ENCODE measurements at regions not wholly inside any gene's neighbourhood (a gene's known extent, or its start where the extent isn't known, plus 50 kb on each side); places are given as distances from the start of the nearest gene placed in this dataset.

GRCh38 chr7:155402941-155403340 lies 55.0 kb upstream of the EN2 start:
- Histone ChIP-seq H2AK5ac (ENCODE audit: low read depth, low read length) (no peak overlapping the region), H2BK15ac (ENCODE audit: low read length) (no peak overlapping the region), H3K4ac (replicated peaks; ENCODE audit: insufficient read length, low read depth, low read length) (no peak overlapping the region), H3K4me1 (replicated peaks in 1 of 4; ENCODE audit: control insufficient read depth in 3 of 4, insufficient read depth in 4 of 4, low read length in 3 of 4) (no peaks in the 10 kb centered on the region; a peak in 1 of 7 replicates), H4K5ac (ENCODE audit: insufficient read length, low read depth, low read length) (no peak overlapping the region), H3K27ac (ENCODE audit: low read depth, low read length) (no peak overlapping the region), H3K79me2 (ENCODE audit: control insufficient read depth in 1 of 2, insufficient read depth in 2 of 2, low read length in 2 of 2) (no peaks in the 10 kb centered on the region), H2BK120ac (replicated peaks; ENCODE audit: low read depth, low read length) (no peak overlapping the region), H3K9me3 (ENCODE audit: insufficient read depth in 2 of 2, low read depth in 1 of 2, low read length in 1 of 2) (peaks cover 5 to 11% of the 10 kb centered on the region in 2 experiments; a peak in 1 of 4 replicates), H3K14ac (ENCODE audit: insufficient read length) (no peak overlapping the region), H3K4me2 (ENCODE audit: insufficient read depth in 1 of 2, low read depth in 2 of 2, low read length in 2 of 2) (no peak overlapping the region), H2BK20ac (ENCODE audit: low read length) (no peak overlapping the region), H4K91ac (replicated peaks; ENCODE audit: insufficient read length, low read length) (no peak overlapping the region), H3K23ac (ENCODE audit: insufficient read length) (no peak overlapping the region), H3K36me3 (ENCODE audit: control insufficient read depth in 2 of 4, insufficient read depth in 4 of 4, low read length in 3 of 4) (no peaks in the 10 kb centered on the region), H3K27me3 (replicated peaks in 1 of 4; ENCODE audit: control insufficient read depth in 3 of 4, extremely low read depth in 1 of 4, insufficient read depth in 3 of 4, low read length in 3 of 4) (no peaks in the 10 kb centered on the region), H3K18ac (ENCODE audit: extremely low read depth, low read length) (no peak overlapping the region), H3K56ac (replicated peaks; ENCODE audit: insufficient read length, low read depth, low read length) (no peak overlapping the region), H2BK12ac (ENCODE audit: low read depth, low read length) (no peak overlapping the region), H4K20me1 (replicated peaks in 1 of 2; ENCODE audit: control insufficient read depth in 1 of 2, insufficient read depth in 2 of 2, low read length in 2 of 2) (peaks cover 0 to 2% of the 10 kb centered on the region in 2 experiments), H4K8ac (ENCODE audit: extremely low read depth, insufficient read depth, low read length) (no peak overlapping the region), H3K9ac (replicated peaks in 1 of 4; ENCODE audit: extremely low read depth in 1 of 4, low read depth in 3 of 4, low read length in 3 of 4) (no peak overlapping the region), H2BK5ac (ENCODE audit: low read depth, low read length) (no peak overlapping the region), H2AFZ (ENCODE audit: low read length) (no peak overlapping the region), H3K23me2 (ENCODE audit: low read depth, low read length) (peaks cover 6% of the 10 kb centered on the region; the same call in 1 of the 2 replicates), H3K4me3 (ENCODE audit: extremely low read depth in 1 of 4, insufficient read depth in 2 of 4, low read depth in 3 of 4, low read length in 4 of 4) (no peak overlapping the region), H3K79me1 (ENCODE audit: low read depth, low read length) (no peaks in the 10 kb centered on the region)
- no peak for FAIRE-seq
- no peak for DNase-seq (ENCODE audit: low read depth in 1 of 2, low spot score in 2 of 2)
- TF ChIP-seq EZH2 (IDR thresholded peaks at IDR 0.05; ENCODE audit: low read depth, low read length, severe bottlenecking) (no peak), SP2 (IDR thresholded peaks at IDR 0.05; ENCODE audit: low read length) (no peak), HDAC2 (IDR thresholded peaks at IDR 0.05; ENCODE audit: borderline replicate concordance in 1 of 2, low read depth in 2 of 2, low read length in 2 of 2) (no peak)
- WGBS, 2 experiments (ENCODE audit: extremely low coverage in 1 of 2, insufficient coverage in 1 of 2, insufficient read length in 1 of 2, insufficient replicate concordance in 2 of 2, low coverage in 1 of 2, low lambda C conversion rate in 2 of 2, missing lambda C conversion rate in 1 of 2), result 87% methylated on average over 6 of the region's 6 CpGs; no CpG with 5 or more reads in 1 of the 2 experiments
- CTCF ChIA-PET (ENCODE audit: partially characterized antibody), result interaction anchor here (0.7 to 0.8 kb wide), 2 partner anchors 14 to 72 kb away, joined by 3 to 5 read pairs; no protein-coding TSS in a partner anchor
- POLR2A ChIA-PET (ENCODE audit: partially characterized antibody), result no interaction called here
